NCI-H2081 treated with DMSO at 0.1 percent for 48 hours (cell line): ENCODE measurements at regions not wholly inside any gene's neighbourhood (a gene's known extent, or its start where the extent isn't known, plus 50 kb on each side); places are given as distances from the start of the nearest gene placed in this dataset.

Source experiments
- DNase-seq: peaks from one replicate; lab custom pipeline; 2025; lab: John Stamatoyannopoulos, UW

DNA sequence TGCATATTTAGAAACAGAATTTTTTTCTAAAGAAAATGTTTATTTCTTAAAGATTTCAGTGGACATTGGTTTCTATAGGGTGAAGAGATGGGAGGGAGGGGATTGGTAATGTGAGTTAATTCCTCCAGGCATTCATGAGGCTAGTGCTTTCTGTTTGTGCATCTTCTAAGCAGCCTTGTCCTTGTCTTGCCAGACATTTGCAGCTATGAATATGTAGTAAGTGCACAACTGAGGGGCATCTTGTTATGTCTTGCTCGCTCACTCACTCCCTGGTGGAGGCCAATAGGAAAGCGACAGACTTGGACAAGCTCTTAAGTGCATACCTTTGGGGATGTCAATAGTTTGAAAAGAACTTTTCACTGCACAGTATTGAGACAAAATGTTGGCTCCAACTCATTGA, 92.5 kb upstream of the ATP10A start:
- no peak for DNase-seq

DNA sequence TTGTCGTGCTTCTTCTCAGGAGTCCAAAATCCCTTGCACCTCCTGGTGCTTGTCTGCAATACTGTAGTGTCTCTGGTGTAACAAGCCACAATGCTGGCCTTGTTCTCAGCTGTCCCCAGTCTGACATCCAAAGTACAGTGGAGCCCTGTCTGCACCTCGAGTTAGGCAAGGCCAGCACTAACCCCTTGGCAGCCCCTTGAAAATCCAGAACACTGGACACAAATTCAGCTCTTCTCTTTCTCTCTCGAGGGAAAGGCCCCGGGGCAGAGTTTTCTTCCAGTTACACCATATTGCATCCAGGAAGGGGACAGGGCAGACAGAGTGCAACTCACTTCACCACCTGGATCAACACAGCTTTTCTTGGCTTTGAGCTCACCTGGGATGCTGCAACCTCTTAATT, 91.3 kb upstream of the ATP10A start:
- DNase-seq = no peak

DNA sequence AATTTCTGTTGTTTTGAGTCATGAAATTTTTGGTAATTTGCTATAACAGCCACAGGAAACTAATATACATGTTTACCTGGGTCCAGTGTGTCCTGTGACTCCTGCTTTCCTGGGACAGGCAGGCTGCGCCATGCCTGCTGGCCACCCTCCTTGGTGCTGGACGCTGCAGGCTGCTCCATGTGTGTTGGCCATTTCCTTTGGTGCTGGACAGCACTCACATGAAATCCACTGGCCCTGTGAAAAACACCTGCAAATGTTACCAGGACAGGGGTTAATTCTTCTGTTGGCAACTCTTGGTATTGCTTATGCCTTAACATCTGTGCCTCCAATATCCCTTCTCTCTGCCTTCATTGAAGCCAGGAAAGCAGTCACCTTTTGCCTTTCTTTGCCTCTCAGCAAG, 86.9 kb upstream of the ATP10A start:
- DNase-seq = no peak

DNA sequence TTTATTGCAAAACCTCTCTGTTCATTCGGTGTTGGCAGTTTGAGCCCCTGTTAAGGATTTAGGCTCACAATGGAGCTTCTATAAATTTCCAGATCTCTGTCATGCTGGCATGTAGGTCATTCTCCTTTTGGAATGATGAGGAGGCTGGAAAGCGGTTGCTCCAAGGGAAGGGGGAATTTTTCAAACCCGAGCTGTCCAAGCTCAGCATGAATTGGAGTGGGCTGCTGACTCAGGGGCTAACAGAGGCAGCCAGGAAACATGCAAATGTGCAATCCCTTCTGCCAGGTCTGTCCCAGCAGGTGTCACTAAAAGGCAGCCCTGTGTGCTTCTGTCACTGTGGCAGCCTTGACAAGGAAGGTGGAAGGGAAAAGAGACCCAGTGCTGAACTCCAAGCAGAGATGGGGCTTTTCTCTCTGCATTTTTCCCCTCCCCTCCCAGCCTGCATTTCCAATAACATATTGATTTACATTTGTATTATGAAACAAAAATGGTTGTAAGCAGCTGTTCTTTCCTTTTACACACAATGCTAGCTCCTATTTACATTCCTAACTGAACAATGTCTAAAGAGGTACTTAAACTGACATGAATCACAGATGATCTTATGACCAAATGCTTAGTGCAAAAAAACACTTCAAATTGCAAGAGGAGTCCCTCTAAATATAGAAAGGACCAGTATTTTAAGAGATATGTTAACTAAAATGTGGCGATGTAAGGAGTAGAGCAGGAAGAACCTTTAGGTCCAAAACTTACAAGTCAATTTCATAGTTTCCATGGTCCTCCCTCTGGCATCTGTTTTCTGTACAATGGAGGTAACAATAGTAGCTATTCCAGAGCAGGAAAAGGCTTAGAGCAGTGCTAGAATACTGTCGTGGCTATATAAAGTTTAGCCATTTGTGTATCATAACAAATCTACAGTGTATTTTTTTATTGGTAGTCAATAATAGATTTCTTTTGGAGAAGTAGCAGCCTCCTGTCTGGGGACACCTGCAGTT, 84.5 kb upstream of the ATP10A start:
- DNase-seq = peak; percentile 49

DNA sequence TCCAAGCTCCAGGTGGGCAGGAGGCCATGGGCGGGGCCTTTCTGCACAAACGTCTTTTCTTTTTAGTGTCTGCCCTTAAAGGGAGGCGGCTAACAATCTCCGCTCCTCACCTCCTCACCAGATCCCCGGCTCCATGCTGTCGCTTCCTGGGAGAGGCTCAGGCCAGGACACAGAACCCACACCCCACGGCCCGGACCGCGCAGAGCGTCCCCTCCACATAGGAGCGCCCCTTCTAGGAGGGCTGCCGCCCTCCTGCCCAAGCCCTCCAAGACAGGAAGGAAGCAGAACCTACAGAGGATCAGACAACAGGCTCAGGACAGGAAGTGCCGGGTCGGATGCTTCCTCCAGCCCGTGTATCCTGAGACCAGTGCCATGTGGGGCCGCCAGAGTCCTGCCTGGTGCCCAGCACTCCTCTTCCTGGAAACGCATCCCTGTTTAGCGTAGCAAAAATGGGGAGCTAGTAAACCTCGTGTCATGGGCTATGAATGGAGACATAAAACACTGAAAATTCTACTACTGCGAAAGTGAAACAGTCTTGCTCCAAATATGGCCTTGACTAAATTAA, 83.2 kb upstream of the ATP10A start:
- no peak for DNase-seq

DNA sequence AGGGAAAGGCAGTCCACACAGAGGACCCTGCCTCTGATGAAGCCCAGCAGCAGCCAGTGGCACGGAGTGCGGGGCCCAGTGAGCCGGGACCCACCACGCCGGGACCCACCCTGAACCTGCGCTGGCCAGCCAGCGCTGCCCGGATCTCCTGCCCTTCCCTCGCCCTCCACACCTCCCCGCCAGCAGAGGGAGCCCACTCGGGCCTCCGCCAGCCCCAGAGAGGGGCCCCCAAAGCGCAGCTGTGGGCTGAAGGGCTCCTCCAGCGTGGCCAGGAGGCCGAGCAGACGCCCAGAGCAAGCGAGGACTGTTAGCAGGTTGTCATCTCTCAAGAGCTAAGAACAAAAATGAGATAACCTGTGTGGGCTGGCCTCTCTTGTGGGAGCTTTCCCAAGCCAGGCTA, 81.3 kb upstream of the ATP10A start:
- no peak for DNase-seq

DNA sequence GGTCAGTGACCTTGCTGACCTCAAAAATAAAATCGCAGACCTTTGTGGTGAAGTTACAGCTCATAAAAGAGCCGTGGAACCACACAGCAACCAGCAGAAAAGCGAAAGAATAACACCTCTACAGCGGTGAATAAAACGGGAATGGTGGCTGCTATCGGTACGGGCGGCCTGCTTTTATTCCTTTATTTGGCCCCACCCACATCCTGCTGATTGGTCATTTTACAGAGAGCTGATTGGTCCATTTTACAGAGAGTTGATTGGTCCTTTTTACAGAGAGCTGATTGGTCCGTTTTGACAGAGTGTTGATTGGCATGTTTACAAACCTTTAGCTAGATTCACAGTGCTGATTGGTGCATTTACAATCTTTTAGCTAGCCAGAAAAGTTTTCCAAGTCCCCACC, 80.7 kb upstream of the ATP10A start:
- DNase-seq = no peak

DNA sequence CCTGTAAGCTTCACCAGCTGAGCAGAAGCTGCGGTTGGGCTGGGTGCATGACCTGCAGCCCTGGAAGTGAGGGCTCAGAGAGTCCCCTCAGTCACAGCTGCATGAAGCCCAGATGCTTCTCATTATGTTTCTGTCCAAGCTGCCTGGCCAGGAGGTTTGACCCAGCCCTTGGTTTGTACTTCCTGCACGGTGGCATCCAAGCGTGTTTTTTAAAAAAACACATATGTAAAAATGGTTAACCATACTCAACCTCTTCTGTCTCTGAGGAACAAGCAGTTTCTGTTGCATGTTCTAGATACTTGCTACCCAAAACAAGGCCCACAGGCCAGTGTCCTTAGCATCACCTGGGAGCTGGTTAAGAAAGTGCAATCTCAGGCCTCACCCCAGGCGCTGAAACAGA, 76.0 kb upstream of the ATP10A start:
- no peak for DNase-seq

DNA sequence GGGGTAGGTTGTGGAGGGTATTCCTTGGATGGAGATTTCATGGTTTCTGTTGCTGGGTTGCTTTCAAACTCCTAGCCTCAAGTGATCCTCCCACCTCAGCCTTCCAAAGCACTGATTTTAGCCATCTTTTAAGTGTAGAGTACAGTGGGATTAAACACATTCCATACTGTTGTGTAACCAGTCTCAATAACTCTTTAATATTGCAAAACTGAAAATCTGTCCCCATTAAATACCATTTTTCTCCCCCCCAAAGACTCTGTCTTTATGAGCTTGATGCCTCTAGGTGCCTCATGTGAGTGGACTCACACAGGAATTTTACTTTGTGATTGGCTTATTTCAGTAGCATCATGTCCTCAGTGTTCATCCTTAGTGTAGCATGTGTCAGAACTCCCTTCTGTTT, 74.7 kb upstream of the ATP10A start:
- no peak for DNase-seq

DNA sequence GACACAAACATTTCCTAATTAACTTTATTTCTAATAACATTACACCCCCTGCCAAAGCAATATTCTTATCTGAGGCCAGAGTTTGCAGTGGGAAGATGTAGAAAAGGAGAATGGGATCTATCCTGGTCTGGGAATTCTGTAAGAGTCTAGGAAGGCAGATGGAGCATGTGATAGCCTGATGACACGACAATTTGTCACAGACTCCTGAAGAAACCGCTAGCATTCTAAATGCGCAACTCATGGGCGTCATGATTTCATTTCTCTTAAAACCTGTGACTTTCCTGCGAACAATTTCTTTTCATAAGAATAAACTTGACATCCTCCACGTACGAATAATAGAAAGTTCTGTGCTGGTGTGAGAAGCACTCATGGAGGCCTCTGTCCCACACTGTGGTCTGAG, 72.9 kb upstream of the ATP10A start:
- DNase-seq = no peak

DNA sequence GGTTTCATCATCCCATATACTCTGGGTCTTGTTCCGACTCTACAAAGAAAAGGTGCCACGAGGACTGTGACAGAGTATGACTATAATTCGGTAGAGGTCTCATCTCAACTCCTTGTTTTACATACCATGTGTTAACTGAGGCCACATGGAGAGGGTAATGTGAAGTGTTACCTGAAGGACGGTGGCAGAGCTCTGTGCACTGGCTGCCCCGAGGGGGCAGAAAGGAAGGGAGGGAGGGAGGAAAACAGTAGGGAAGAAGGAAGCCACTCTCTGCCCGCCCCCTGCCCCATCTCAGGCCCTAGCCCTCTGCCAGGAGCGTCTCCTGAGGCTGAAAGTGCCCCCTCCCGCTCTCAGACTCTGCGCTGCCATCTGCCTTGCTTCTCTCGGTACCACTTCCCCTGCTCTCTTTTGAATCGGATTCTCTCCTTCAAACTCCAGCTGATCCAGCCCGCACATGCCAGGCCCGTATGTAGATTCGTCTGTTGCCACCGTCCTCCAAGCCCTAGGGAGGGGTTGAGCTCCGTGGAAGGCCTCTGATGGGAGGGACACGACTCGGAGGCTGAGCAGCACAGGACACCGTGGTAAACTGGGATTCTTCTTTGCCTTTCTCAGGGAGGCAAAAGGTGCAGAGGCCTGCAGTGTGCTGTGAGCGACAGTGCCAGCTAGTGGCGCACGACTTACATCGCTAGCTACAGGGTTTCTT, 70.5 kb upstream of the ATP10A start:
- no peak for DNase-seq

DNA sequence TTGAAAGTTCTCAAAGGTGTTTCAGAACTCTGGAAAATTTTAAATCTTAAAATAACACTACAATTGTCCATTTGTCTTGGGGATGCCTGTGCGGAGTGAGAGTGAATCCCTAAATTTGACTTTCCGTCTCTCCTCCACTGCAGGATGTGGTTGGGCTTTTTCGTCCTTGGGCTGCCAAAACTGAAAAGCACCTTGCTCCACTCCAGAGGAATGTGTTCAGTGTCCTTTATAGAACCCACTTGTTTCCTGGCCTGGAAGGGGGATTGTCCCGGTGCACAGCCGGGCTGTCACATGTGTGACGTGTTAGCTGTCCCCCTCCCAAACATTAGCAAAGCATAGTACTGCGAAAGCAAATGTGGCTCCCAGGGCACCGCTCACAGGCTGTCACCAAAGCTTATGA, 69.6 kb upstream of the ATP10A start:
- no peak for DNase-seq

DNA sequence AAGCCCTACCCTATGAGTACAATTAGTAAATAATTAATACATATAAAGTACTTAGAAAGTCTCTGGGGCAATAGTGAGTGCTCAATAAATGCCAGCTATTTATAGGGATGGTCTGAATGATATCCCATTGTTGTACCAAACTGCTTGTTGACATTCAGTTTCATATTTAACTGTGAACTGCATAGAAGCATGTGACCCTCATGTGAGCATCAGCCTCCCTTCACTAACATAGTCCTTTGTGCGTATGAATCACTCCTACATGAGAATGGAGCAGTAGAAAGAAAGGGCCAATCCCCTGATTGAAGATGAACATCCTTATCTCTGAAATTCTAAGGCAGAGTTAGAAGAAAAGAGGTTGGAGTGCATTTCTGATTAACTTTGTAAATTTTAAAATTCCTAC, 68.7 kb upstream of the ATP10A start:
- no peak for DNase-seq

DNA sequence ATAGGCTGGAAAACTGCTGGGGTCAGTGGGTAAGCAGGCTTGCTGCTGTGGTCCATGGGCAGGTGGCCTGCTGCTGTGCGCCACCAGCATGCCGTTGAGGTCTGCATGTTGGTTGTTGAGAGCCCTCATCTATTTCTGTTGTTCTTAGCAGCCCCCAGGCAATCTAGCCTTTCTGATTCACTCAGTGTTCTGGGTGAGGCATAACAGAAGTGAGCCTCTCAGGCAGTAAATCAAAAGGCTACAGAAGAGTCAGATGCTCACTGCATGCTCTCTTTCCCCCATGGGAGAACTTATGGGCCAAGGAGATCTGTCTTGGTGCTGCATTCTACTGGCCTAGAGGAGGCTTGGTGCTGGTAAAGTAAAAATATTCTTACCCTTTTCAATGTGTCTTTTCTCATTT, 67.8 kb upstream of the ATP10A start:
- DNase-seq = no peak
